HG02973 (cell line): ENCODE measurements at regions not wholly inside any gene's neighbourhood (a gene's known extent, or its start where the extent isn't known, plus 50 kb on each side); places are given as distances from the start of the nearest gene placed in this dataset.

Experiments used
- ATAC-seq: cut with Tn5 transposase; IDR thresholded peaks from one replicate; pipeline ENCODE4 v1.9.1; 2021; ENCODE audit warnings: moderate library complexity; ENCODE audit not compliant: unreplicated experiment

- no peak for ATAC-seq
Measured at GRCh38 chr3:29099296-29099695, 181.6 kb upstream of the RBMS3 start.

- no peak for ATAC-seq
Measured at GRCh38 chr3:29099775-29100174, 181.1 kb upstream of the RBMS3 start.

- no peak for ATAC-seq
Measured at GRCh38 chr3:29100292-29100691, 180.6 kb upstream of the RBMS3 start.

- no peak for ATAC-seq
Measured at GRCh38 chr3:29128001-29128400, 152.9 kb upstream of the RBMS3 start.

DNA sequence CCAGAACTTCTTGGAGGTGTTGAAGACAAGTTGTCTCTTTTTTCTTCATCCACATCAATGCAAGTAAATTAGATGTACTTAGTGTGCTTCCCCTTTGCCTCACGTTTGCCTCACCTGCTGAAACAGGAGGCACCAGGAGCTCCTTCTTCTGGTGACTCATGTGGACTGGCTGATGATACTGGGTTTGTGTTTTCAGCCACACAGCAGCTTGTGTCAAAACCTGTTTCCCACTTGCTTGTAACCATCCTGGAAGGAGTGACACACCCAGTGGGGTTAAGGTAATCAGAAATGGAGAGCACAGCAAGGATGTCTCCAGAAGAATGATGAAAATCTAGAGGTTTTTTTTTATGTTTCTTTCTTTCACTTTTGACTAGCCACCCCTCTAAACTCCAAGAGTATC lies 143.3 kb upstream of the RBMS3 start:
- no peak for ATAC-seq

- no peak for ATAC-seq
Measured at GRCh38 chr3:29138171-29138570, 142.7 kb upstream of the RBMS3 start.

DNA sequence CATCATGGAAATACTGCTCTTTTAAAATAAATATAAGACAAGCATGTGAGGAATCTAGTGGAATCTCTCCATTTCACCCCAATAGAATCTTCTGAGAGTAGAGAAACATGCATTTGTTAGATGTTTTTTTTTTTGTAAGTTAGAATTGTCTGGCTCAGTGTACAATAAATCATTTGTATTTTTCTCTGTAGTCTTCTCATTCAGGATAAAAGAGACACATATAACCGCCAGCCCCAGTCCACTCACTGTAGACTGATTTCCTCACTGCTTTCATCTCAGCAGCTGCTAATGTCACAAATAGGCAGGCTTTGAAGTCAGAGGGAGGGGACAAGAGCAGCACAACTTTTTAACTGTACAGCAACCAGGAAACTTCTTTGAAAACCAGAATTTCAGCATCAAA lies 140.2 kb upstream of the RBMS3 start:
- ATAC-seq: no peak

GRCh38 chr3:29141197-29141917 lies 139.5 kb upstream of the RBMS3 start:
- ATAC-seq: no peak

DNA sequence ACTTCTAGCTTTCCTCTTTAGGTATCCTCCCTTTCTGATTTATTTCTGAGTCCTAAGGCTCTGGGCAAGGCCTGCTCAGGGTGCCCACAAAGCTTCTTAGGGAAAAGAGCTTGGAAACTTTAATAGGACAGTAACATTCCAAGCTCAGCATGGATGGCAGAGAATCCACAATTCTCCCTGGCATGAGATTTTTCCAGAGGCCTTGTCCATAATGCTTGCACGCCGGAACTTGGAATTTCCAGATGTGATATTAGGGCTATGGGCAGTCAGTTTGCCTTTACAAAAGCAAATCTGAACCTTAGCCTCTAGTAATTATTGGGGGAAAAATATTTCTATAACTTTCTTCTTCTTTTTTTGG lies 139.0 kb upstream of the RBMS3 start:
- no peak for ATAC-seq

GRCh38 chr3:29143151-29143550 lies 137.7 kb upstream of the RBMS3 start:
- ATAC-seq: no peak

DNA sequence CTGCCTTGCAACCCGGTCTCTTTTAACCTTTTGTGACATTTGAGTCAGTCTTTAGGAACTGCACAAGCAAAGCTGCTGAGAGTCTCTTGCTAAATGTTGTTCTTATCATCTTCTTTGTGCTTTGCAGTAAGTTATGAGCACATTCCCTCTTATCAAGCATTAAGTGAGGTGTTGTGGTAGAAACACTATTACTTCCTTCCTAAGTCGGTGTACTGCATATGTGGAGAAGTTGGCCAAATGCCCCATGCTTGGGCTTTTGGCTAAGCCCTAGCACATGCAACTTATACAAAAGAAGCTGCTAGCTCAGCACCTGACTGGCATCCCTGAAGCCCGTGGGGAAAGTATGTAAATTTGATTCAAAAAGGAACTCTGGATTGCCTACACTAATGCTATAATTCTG lies 136.5 kb upstream of the RBMS3 start:
- ATAC-seq: no peak

- ATAC-seq: no peak
Measured at GRCh38 chr3:29144807-29145206, 136.1 kb upstream of the RBMS3 start.

DNA sequence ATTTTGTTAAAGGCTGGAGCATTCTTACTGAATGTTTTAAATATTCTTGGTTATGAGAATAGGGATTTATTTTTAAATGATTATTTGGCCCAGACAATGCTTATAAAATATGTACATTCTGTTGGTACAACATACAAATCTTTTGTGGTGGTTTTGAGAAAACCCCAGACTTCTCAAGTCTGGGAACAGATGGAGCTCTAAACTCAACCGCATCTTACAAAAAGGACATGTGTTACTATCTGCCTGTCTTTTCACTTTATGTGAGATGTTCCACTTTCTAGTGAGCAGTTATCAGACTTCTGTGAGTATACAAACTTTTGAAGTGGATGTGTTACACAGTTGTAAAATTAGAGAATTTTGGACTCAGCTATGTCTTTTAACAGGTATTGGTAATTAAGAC lies 135.5 kb upstream of the RBMS3 start:
- no peak for ATAC-seq

- no peak for ATAC-seq
Measured at GRCh38 chr3:29152379-29152778, 128.5 kb upstream of the RBMS3 start.

GRCh38 chr3:29153811-29154210 lies 127.1 kb upstream of the RBMS3 start:
- ATAC-seq: no peak

GRCh38 chr3:29156086-29156715 lies 124.7 kb upstream of the RBMS3 start:
- no peak for ATAC-seq

- ATAC-seq: no peak
Measured at GRCh38 chr3:29164825-29165224, 116.0 kb upstream of the RBMS3 start.

GRCh38 chr3:29167180-29167579 lies 113.7 kb upstream of the RBMS3 start:
- no peak for ATAC-seq

- ATAC-seq: no peak
Measured at GRCh38 chr3:29168081-29168480, 112.8 kb upstream of the RBMS3 start.

DNA sequence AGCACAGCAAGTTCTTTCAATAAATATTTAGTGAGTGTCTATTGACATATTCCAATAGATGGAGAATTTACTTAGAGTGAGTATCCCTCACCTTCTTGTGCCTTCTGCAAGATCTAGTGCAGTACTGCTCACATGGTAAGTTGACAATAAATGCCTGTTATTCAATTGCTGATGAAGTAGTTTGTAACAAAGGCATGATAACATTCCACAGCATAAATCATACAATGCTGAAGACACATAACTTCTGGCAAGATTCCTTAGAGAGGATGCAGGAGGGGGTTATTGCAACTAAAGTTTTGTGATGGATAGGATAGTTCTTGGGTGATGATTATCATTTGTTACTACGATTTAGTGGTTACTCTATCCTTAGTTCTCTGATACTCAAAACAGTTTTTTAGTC lies 112.2 kb upstream of the RBMS3 start:
- no peak for ATAC-seq

DNA sequence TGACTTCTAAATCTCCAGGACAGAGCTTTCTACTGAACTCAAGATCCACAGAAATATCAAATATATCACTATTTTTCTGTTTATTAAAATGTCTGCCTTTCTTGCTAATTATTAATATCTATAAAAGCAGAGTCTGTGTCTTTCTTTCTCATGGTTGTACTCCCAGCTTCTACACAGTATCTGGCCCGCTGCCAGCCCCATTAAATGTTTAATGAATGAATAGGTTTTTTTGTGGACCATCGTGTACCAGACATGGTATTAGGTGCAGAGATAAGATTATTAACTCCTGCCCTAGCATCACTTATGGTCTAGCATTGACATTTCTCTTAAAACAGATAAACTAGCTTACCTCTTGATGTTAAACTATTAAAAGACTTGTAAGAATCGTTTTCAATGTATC lies 111.4 kb upstream of the RBMS3 start:
- ATAC-seq: no peak

- ATAC-seq: no peak
Measured at GRCh38 chr3:29171043-29171990, 109.6 kb upstream of the RBMS3 start.
